HepG2 (cell line): ENCODE measurements at regions not wholly inside any gene's neighbourhood (a gene's known extent, or its start where the extent isn't known, plus 50 kb on each side); places are given as distances from the start of the nearest gene placed in this dataset.
A peak's percentile ranks its signal among the peaks of the same experiment; 100 is the strongest.

Experiments used
- ATAC-seq: fragments of 200-7000 bp; cut with Tn5 transposase; 3 replicates; pipeline ENCODE4 v1.9.1; 2020; ENCODE audit warnings: mild to moderate bottlenecking, moderate library complexity
- BruUV-seq: library from RNA; stranded (reverse); fragments of 400-500 nt; replicated peaks from 2 replicates; lab custom pipeline; 2021; lab: Mats Ljungman, UMichigan
- CTCF ChIA-PET: fragments of 300-600 bp; formaldehyde crosslinking; extraction: SDS; loops from one replicate; lab custom pipeline; 2021; ENCODE audit warnings: low total read pairs, inconsistent platforms, low intra/inter-chr PET ratio; lab: Yijun Ruan, JAX
- POLR2A ChIA-PET: fragments of 350-600 bp; sonication (Branson Sonifier 250); formaldehyde crosslinking; loops from one replicate; lab custom pipeline; 2020; ENCODE audit warnings: antibody characterized with exemption, inconsistent platforms; lab: Yijun Ruan, JAX
- DNase-seq: peaks from one replicate; pipeline ENCODE4 v3.0.0-alpha.2; 2015; ENCODE audit warnings: low spot score
- FAIRE-seq: peaks from 3 replicates; lab custom pipeline; 2011; peaks lifted over from hg19 to GRCh38; lab: Jason Lieb, UNC
- H2AFZ ChIP-seq: one replicate; pipeline ENCODE4 v1.6.1; 2011; ENCODE audit warnings: low read length, inconsistent platforms
- H3K27ac ChIP-seq: fragments of 300-600 bp; 3 replicates; pipeline ENCODE4 v1.8.0; 2011; ENCODE audit warnings: mixed run types, mild to moderate bottlenecking, mixed read lengths, low read length, inconsistent platforms; ENCODE audit not compliant: insufficient read depth; ENCODE audit errors: extremely low read length
- H3K27me3 ChIP-seq, 2 experiments: fragments of 200-600 bp in 1 of 2; 2 replicates in 1 of 2; 3 replicates in 1 of 2; pipeline versions ENCODE4 v1.6.0 to v1.8.0; 2011; ENCODE audit warnings: low read length in 2 of 2, mild to moderate bottlenecking in 2 of 2, moderate library complexity in 2 of 2, inconsistent platforms in 1 of 2; ENCODE audit not compliant: insufficient read depth in 2 of 2, control insufficient read depth in 1 of 2
- H3K36me3 ChIP-seq, 2 experiments: fragments of 200-600 bp in 1 of 2; replicated peaks in 1 of 2; 2 replicates in 1 of 2; 3 replicates in 1 of 2; pipeline versions ENCODE4 v1.5.1 to v1.8.0; 2011; ENCODE audit warnings: low read length in 2 of 2, inconsistent platforms in 1 of 2; ENCODE audit not compliant: insufficient read depth in 2 of 2, control insufficient read depth in 1 of 2
- H3K4me1 ChIP-seq: 2 replicates; pipeline ENCODE4 v1.5.1; 2012; ENCODE audit warnings: low read length, inconsistent platforms; ENCODE audit not compliant: insufficient read depth
- H3K4me2 ChIP-seq: 2 replicates; pipeline ENCODE4 v1.6.0; 2011; ENCODE audit warnings: low read depth, low read length, inconsistent platforms
- H3K4me3 ChIP-seq, 3 experiments: fragments of 200-600 bp in 1 of 3; sonication (generic), shearing (Covaris generic) in 1 of 3; replicated peaks in 1 of 3; 2 replicates each; pipeline ENCODE4 v1.5.1; 2011 to 2016; ENCODE audit warnings: low read length in 3 of 3, inconsistent platforms in 2 of 3, low read depth in 2 of 3, mild to moderate bottlenecking in 2 of 3, control low read depth in 1 of 3, mixed read lengths in 1 of 3; ENCODE audit not compliant: insufficient read depth in 1 of 3
- H3K79me2 ChIP-seq: one replicate; pipeline ENCODE4 v1.6.1; 2011; ENCODE audit warnings: low read length, inconsistent platforms; ENCODE audit not compliant: insufficient read depth
- H3K9ac ChIP-seq: 2 replicates; pipeline ENCODE4 v1.6.0; 2011; ENCODE audit warnings: mild to moderate bottlenecking, low read depth, low read length, inconsistent platforms; ENCODE audit not compliant: insufficient read depth
- H3K9me3 ChIP-seq: 2 replicates; pipeline ENCODE4 v1.5.1; 2012; ENCODE audit warnings: mild to moderate bottlenecking, low read length
- H4K20me1 ChIP-seq: 2 replicates; pipeline ENCODE4 v1.6.0; 2011; ENCODE audit warnings: inconsistent platforms, mild to moderate bottlenecking, low read length, moderate library complexity; ENCODE audit not compliant: insufficient read depth
- HNRNPK ChIP-seq: fragments of 200-400 bp; formaldehyde crosslinking; IDR thresholded peaks from 2 replicates; pipeline ENCODE4 v1.6.1; 2018; ENCODE audit warnings: low read length, low read depth, moderate library complexity, mild to moderate bottlenecking; ENCODE audit not compliant: poor library complexity, severe bottlenecking
- KDM5A ChIP-seq: fragments of 200-600 bp; sonication (generic); IDR thresholded peaks from 2 replicates; pipeline ENCODE4 v1.7.0; 2018; ENCODE audit warnings: antibody characterized with exemption, mild to moderate bottlenecking, low read length, borderline replicate concordance
- MAFF ChIP-seq: IDR thresholded peaks from 2 replicates; pipeline ENCODE4 v1.6.1; 2011; ENCODE audit warnings: low read depth, low read length, improper control_type of control experiment
- MAFK ChIP-seq, 2 experiments: IDR thresholded peaks in 1 of 2; conservative IDR thresholded peaks in 1 of 2; 2 replicates each; pipeline ENCODE4 v1.6.1; 2011; ENCODE audit warnings: improper control_type of control experiment in 2 of 2, low read length in 2 of 2
- PCBP2 ChIP-seq: fragments of 200-400 bp; formaldehyde crosslinking; optimal IDR thresholded peaks from 2 replicates; pipeline ENCODE3; 2018; ENCODE audit warnings: low read length, low read depth; ENCODE audit not compliant: poor library complexity, severe bottlenecking
- ZSCAN22 ChIP-seq: sonication (generic); formaldehyde crosslinking; IDR thresholded peaks from 2 replicates; pipeline ENCODE4 v1.4.0; 2020; ENCODE audit warnings: mild to moderate bottlenecking, missing genetic modification reagents
- WGBS: methylation state at CpG from one replicate; pipeline ENCODE4 v1.1.6; 2017; ENCODE audit warnings: low lambda C conversion rate; 5-methylcytosine and 5-hydroxymethylcytosine counted together
- in situ Hi-C: cut with HindIII; loops from 2 replicates; pipeline ENCODE4 v1.10.0; 2017; ENCODE audit warnings: low pct_unique_long_range_greater_than_20kb; ENCODE audit not compliant: extremely low pct_ligation_motif_present
- intact Hi-C: fragments of 100-400 bp; cut with micrococcal nuclease; formaldehyde crosslinking; loops from one replicate; pipeline ENCODE4 v1.10.0; 2022; ENCODE audit not compliant: unreplicated experiment

- ATAC-seq (no peak), FAIRE-seq (no peak)
- no peak overlapping the region for H3K4me3 ChIP-seq
- H4K20me1 ChIP-seq: no peaks in the 10 kb centered on the region
- H2AFZ ChIP-seq: no peak overlapping the region
- no peak overlapping the region for H3K27ac ChIP-seq
- H3K27me3 ChIP-seq: no peaks in the 10 kb centered on the region
- ChIA-PET POLR2A (no interaction called here), CTCF (no interaction called here)
- in situ Hi-C loops: no loop called here
- intact Hi-C loops: no loop called here
- H3K9ac ChIP-seq: no peak overlapping the region
- no TSS peak for BruUV-seq
- no peaks in the 10 kb centered on the region for H3K79me2 ChIP-seq
- no peaks in the 10 kb centered on the region for H3K9me3 ChIP-seq
- no peak overlapping the region for H3K4me2 ChIP-seq
- WGBS: 1% methylated on average over 2 of the region's 2 CpGs
- no peaks in the 10 kb centered on the region for H3K36me3 ChIP-seq
- H3K4me1 ChIP-seq: no peaks in the 10 kb centered on the region
- peak; percentile 52 for TF ChIP-seq PCBP2
- peak; percentile 47 for TF ChIP-seq HNRNPK
- TF ChIP-seq KDM5A: no peak
- TF ChIP-seq, all 625 proteins: peak for 2
- no peak for DNase-seq
These were observed 1019.4 kb downstream of the TYW1 start for GRCh38 chr7:68015978-68016532.

DNA sequence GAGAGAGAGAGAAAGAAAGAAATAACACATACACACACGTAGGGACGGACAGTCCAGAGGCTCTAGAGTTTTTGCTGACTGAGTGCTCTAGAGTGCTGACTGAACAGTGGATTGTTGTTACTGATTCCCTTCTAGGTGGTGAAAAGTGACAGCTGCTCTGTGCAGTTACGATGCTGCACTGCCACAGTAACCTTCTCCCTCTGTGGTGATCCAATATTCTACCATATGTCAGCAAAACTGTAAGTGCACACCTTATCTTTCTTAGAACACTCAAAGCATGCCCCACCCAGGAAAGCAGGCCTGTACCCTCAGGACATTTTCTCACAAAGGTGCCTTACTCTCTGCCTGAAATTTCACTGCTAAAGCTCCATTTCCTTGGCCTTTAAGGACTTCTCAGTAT is 1023.5 kb downstream of the TYW1 start:
- H3K9me3 ChIP-seq: no peaks in the 10 kb centered on the region
- no peaks in the 10 kb centered on the region for H3K27me3 ChIP-seq
- no TSS peak for BruUV-seq
- FAIRE-seq (no peak), ATAC-seq (no peak), DNase-seq (no peak)
- ChIA-PET POLR2A (no interaction called here), CTCF (no interaction called here)
- intact Hi-C loops (no loop called here), in situ Hi-C loops (no loop called here)
- no peaks in the 10 kb centered on the region for H4K20me1 ChIP-seq
- H2AFZ ChIP-seq: no peak overlapping the region
- TF ChIP-seq ZSCAN22 (no peak), MAFK (conservative IDR thresholded peaks at IDR 0.05 in 1 of 2, IDR thresholded peaks at IDR 0.05 in 1 of 2; ENCODE audit: low read length in 2 of 2) (peak; percentile 0 to 46; a peak in 2 of 4 replicates), MAFF (peak; percentile 22; the same call in 1 of the 2 replicates)
- H3K4me2 ChIP-seq: no peak overlapping the region
- H3K27ac ChIP-seq: no peak overlapping the region
- no peaks in the 10 kb centered on the region for H3K36me3 ChIP-seq
- no peaks in the 10 kb centered on the region for H3K4me1 ChIP-seq
- H3K79me2 ChIP-seq: no peaks in the 10 kb centered on the region
- WGBS: 58% methylated on average over 3 of the region's 3 CpGs
- no peak overlapping the region for H3K9ac ChIP-seq
- no peak overlapping the region for H3K4me3 ChIP-seq
